NCI-H1417 (cell line): ENCODE measurements at regions not wholly inside any gene's neighbourhood (a gene's known extent, or its start where the extent isn't known, plus 50 kb on each side); places are given as distances from the start of the nearest gene placed in this dataset.
"Not testable (repeated sequence)": the region's sequence is repeated elsewhere in the genome, so short reads cannot be mapped to it uniquely, and the experiment has no call there.

Experiments used
- DNase-seq, 3 experiments: peaks; one replicate each; lab custom pipeline; 2025; lab: John Stamatoyannopoulos, UW

DNA sequence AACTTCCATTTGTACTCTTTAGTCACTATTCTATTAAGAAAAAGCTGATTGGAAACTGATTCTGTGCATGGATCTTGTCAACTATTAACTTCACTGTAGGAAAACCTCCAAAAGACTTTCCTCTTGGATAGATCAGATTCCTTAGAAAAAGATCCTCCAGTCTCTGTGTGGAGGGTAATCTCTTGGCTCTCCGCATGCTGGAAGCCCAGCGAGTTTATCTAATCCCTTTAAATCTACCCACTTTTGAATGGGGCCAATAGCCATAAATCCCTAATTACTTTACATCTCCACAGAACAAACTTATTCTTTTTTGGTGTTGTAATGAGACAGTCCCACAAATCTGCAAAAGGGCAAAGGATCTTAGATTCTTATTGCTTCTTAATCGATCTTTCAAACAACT lies 1206.4 kb upstream of the ADGRL4 start:
- no peak for DNase-seq

DNA sequence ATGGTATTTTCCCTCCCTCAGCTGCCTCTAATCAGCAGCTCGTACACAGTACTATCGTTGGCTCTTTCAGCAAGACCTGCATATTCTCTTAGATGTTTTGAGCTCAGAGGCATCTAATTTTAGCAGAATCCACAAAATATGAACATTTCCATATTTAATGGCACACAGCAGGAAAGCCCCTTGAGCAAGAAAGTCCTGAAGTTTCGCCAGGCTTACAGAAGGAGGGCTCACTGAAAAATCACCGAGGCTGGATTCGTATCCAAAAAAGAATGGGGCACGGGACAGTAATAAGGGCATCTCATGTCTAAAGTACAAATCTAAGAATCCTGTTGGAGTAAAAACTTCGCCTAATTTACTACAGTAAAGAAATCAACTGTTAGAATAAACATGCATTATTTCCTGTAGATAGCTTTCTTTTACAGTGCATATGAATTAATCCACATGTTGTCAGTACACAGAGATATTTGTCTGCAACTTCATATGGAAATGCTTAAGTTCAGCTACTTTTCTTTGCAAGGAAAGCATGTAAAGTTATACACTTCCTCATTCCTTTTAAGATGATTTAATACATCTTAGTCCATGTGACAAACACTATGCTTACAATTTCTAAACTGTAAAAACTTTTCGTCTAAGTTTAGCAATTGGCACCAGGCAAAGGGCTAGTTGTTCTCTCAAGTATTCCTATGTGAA lies 1205.3 kb upstream of the ADGRL4 start:
- no peak for DNase-seq

DNA sequence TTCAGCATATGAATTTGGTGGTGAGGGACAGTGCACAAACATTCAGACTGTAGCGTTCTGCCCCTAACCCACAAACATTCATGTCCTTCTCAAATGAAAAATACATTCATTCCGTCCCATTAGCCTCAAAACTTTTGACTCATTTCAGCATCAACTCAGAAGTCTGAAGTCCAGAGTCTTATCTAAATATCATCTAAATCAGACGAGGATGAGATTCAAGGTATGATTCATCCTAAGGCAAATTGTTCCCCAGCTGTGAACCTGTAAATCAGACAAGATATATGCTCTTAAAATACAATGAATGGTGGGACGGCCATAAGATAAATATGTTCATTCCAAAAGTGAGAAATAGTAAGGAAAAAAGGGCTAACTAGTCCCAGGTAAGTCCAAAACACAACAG lies 1195.6 kb upstream of the ADGRL4 start:
- no peak for DNase-seq

DNA sequence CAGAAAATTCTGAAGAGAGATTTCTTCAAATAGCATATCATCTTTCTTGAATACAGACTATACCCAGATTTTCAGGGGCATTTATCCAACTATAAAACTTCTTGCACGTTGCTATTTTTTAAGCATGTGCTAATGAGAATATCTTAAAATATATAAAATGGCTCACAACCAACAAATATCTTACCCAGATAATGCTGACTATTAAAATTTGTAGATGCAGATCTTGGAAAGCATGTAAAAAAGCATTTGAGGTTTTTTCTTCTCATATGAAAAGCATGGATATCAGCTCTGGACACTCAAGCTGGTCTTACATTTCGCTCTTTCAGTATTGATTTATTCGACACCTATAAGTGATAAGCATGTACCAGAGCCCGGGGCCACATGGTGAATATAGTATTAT lies 1187.7 kb upstream of the ADGRL4 start:
- no peak for DNase-seq

DNA sequence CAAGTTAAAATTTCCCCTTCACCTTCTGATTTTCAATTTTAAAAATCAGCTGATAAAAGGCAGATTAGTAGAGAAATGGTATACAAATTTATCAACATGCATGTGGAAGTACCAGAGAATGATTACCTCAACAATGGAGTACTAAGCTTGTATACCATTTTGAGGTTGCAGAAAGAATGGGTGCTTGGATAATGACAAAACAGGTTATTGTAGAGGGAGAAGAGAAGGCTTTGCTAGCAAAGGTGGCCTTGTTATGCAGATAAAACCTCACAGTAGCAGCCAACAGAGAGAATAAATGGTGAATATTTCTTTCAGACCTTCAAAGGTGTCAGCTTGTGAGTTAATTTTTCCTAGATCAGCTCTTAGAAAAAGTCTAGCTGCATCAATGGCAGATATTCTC lies 1174.9 kb upstream of the ADGRL4 start:
- DNase-seq = no peak

DNA sequence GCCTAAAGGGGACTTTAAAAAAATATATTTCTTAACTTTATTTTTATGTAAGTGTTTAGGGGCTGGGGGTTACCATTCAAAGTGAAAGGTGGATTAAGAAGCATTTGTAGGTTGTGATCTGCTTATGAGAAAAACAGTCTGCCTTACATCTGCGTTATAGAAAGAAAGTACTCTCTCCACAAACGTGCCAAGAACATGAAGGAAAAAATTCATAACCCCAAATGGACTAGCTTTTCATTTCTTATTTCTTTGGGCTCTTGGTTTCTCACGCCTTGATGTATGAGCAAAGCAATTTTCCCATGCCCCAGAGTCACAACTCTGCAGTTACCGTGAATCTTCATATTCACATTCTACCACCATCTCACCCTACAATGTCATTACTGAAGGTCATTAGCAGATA lies 1165.1 kb upstream of the ADGRL4 start:
- DNase-seq = no peak

DNA sequence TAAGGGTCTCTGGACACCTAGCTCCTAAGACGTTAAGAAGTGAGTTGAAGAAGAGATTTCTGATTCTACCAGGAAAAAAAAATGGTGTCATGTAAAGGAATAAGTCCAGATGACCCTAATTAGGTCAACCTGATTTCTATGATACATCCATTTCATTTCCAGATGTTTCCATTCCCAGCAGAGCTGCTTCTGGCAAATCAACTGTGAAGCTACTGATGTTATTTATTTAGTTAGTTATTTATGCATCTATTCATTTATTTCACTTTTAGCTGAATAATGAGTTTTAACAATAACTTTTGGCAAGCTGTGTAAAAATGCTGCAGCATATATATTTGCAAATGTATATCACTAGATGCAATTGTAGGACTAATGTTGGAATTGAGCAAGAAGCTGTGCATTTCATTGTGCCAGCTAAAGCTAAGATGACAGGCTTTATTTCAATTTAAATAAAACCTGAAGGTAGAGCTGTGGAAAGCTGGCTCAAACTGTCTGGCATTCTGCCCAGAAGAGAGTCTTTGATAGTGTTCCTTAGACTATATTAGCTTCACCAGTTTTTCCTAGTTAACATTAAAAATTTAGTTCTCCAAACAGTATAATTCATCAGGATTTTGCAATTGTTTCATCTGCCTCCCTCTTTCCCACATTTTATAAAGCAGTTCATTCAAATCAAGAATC lies 1164.4 kb upstream of the ADGRL4 start:
- peak in 1 of 3 experiments; percentile 24 for DNase-seq

DNA sequence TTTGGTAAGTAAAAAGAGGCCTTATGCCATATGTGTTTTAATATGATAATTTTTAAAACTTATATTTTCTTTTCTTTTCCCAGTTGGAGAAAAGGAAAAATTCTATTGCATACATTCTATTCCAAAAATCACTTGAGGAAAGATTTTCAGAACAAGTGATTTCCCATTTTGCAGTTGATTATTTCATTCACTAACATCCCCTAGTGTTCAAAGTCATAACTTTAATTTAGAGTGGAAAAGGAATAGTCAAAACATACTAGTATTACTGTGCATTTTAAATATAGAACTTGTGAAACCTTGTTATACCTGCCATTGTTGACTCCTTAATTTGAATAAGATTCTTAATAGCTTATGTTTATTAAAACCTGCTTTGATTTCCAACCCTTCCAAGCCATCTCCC lies 1157.6 kb upstream of the ADGRL4 start:
- DNase-seq = no peak

DNA sequence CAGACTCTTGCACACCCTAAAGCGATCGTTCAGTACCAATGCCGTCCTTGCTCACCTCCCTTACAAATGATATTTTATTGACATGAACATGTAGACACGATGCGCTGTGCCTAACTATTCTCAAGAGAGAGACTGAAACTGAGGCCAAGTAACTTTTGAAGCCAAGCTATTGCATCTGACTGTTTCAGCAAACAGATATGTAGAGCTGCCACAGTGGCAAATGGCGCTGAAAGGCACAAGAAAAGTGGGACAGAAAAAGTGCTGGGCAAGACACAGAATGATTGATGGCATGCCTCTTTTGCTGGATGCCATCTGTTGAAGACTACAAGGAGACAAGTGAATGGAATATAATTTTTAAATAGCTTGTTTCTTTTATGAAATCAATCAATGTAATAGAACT lies 1157.2 kb upstream of the ADGRL4 start:
- DNase-seq = no peak

DNA sequence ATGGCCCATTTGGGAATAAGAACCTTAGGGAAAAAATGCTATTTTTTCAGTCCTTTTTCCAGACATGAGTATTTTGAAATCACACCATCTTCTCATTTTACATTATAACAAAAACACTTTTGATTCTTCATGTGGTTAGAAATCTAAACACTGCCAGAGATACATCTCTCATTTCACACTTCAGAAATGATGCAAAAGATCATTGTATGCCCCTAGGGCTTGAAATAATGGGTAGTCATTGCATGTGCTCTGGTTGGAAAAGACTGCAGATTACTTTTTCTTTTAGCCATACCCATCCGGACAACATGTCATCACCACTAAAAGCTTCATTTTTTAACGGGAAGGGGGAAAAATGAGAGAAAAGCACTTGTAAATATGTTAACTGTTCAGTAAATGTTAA lies 1152.2 kb upstream of the ADGRL4 start:
- DNase-seq = peak in 1 of 3 experiments; percentile 2

DNA sequence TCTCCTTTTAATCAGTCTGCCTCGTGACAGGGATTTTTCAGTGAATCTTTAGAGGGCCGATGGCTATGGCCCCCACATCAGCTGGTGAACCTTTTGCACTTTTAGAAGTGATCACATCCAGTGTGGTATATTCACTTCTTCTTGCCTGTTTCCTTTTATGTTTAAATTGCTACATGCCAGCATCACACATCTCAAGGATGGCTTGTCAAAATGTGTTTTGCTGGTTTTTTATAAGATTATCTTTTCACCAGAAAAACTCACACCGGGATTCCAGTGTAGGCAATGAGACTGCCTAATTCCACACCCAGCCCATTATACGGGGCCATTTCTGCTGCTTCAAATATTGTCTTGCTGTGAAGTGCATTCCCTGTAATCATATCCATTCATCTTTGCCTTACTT lies 1151.7 kb upstream of the ADGRL4 start:
- no peak for DNase-seq

DNA sequence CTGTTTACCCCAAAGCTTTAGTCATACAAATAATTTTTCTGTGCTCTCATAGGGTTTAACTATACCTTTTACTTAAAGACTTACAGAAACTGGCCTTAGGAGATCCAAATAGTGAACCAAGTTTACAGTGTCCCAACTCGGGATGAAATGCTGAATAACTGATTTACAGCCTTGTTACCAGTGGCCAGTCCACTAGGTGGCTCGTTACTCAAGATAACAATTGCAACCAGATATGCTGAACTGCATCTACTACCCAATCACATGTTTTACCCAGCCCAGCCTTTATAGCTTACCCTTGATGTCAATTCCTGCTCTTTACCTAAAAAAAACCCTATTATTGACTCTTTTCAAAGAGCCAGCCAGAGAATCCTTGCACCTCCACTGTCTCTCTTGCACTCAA lies 1148.8 kb upstream of the ADGRL4 start:
- DNase-seq = peak in 1 of 3 experiments; percentile 7

DNA sequence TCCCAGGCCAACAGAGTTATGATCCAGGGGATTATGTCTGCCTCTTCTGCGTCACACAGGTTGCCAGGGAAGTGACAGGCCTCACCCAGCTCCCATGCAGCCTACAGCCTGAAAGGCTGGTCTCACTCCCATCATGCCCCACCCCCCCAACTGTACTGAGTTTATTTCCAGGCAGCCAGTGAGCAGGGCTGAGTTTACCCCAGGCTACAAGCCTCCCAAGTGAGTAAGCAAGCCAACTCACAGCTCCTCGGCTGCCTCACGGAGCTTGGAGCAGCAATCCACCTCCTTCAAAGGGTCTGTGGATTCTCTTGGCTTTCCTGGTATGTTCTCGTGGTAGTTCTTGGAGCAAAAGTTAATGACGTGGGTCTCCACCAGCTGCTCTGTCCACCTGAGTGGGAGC lies 1147.6 kb upstream of the ADGRL4 start:
- no peak for DNase-seq

DNA sequence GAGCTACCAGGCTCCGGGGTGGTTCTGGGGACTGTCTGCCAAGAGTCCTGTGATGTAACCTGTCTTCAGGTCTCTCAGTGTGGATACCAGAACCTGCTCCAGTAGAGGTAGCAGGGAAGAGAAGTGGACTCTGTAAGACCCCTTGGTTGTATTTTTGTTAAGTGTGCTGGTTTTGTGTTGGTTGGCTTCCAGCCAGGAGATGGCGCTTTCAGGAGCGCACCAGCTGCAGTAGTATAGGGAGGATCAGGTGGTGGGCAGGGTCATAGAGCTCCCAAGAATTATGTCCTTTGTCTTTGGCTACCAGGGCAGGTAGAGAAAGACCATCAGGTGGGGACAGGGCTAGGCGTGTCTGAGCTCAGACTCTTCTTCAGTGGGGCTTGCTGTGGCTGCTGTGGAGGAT lies 1147.2 kb upstream of the ADGRL4 start:
- no peak for DNase-seq

DNA sequence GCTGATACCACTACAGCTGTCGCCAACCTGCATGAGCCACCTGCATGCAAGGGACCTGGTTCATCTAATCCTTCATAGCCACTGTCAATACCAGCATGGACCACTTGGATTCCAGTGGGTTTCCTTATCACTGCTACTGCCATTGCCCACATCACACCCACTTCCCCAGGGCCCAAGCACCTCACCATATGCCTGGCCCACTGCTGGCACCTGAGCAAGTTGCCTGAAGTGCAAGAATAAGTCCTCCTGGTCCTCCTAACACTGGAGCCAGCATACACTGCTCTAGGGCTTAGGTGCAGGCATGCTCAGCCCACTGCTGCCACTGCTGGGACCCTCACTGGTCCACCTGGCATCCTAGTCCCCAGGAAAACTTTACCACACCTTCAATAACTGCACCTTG lies 1136.8 kb upstream of the ADGRL4 start:
- no peak for DNase-seq

DNA sequence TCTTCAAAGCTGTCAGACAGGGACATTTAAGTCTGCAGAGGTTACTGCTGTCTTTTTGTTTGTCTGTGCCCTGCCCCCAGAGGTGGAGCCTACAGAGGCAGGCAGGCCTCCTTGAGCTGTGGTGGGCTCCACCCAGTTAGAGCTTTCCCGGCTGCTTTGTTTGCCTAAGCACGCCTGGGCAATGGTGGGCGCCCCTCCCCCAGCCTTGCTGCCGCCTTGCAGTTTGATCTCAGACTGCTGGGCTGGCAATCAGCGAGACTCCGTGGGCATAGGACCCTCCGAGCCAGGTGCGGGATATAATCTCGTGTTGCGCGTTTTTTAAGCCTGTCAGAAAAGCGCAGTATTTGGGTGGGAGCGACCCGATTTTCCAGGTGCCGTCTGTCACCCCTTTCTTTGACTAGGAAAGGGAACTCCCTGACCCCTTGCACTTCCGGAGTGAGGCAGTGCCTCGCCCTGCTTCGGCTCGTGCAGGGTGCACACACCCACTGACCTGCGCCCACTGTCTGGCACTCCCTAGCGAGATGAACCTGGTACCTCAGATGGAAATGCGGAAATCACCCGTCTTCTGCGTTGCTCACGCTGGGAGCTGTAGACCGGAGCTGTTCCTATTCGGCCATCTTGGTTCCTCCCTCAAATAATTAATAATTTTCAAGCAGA lies 1131.5 kb upstream of the ADGRL4 start:
- not testable (repeated sequence) for DNase-seq

DNA sequence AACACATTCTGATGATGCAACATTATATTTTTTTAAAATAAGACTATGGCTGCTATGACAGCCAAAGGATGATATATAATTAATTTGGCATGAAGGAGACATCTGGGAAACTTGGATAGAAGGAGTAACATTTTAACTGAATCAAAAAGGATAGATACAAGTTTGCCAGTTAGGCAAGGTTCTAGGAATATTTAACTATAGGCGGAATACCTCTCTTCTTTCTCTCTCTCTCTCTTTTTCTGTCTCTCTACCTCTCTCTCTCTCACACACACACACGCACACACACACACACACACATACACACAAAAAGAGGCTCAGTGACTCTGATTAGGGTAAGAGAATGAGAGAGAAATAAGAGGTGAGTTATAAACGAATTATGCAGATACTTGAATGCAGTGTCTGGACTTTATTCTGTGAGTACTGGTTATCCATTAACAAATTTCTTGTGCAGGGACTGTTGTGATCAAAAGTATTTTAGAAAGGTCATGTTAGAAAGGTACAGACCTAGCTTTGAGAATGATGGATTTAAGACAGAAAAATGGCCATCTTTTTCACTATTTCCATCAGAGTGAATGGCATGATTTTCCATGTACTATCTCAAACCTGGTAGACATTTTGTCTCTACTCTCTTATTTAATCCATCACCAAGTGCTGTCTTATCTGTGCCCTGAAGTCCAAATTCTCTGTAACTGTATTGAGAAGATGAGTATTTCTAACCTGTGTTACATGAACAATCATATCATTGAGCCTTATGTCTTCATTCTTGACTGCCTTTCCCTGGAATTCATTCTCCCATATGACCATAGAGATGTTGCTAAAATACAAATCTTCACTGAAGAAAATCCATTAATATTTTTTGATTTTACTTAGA lies 1106.9 kb upstream of the ADGRL4 start:
- DNase-seq = no peak

DNA sequence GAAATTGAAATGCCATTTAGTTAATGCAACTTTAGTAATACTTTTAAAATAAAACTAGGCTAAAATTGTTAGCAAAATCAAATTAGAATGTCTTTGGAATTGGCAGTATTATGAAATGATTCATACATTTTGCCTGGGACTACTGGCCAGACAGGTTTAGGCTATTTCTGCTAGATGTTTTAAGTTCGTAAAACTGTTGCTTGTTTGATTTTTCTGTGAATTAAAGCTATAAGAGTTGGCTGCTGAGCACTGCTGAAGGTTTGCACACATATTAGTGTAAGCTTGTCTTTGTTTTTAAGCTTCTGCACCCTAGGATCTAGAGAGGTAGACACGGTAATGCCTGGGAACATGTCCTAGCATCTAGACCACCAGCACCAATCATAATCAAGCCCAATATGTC lies 1094.6 kb upstream of the ADGRL4 start:
- no peak for DNase-seq

DNA sequence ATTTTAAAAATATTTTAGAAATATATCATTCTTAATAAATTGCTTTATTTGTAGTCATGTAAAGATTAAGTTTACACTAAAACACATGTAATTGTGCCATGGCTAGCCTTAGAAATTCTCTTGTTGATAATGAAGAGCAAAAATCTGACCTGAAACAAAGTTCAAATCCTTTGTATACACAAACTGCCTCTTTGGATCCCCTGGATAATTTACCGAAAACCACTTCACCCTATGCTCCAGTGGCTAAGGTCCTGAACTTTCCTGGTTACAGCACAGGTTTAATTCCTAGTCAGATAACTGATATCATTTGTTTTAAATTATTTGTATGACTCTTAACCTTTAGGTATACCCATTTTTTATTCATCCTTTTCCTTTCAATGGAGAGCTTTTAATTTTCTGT lies 1093.2 kb upstream of the ADGRL4 start:
- no peak for DNase-seq

DNA sequence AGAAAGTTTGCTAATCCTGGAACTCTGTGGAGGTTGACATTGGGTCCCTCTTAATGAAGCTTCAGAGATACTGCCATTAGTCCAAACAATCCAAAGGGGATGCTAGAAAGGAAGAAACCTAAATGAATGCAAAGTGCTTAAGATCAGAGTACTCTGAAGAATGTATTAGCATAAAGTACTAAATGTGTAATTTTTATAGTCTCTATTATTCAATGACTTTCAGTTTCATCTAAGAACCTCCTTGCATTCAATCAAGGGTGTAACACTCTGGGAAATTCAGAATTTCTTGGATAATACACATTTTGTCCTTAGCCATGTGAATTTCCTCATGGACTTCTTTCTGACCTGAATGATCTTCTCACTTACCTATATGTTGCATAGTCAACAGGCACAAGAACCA lies 1078.5 kb upstream of the ADGRL4 start:
- no peak for DNase-seq

DNA sequence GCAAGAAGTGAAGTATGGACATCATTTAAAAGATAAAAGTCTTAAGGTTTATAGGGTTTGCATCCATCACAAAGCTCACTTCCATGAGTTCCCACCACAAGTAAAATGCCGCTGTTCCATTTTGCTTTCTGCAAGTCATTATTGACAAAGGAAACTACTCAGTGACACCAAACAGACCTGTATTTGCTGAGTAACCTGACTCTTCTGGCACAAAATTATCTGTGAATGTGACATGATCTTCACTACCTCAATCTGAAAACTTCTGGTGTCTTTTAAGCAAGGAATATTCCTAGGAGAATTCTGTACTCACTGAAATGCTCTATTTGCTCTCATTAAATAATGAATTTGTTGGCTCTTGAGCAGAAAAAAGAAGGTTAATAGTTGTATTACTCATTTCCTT lies 1077.4 kb upstream of the ADGRL4 start:
- peak in 2 of 3 experiments; percentile 0 to 14 for DNase-seq

DNA sequence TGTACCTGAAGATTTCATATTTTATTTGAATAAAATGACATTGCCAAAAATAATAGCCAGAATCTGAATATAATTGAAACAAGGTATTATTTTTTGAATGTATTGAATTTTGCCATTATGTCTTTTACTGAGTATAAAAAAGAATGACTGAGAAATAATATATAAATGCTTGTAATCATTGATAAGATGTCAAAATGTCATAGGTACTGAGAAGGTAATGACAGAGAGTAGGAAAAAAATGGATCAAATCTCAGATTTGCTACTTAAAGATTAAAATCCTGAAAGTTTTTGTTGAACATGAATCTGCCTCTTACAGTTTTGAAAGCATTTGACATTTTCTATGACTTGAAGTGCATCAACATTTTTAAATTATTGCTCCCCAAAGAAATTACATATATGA lies 1069.9 kb upstream of the ADGRL4 start:
- DNase-seq = no peak

DNA sequence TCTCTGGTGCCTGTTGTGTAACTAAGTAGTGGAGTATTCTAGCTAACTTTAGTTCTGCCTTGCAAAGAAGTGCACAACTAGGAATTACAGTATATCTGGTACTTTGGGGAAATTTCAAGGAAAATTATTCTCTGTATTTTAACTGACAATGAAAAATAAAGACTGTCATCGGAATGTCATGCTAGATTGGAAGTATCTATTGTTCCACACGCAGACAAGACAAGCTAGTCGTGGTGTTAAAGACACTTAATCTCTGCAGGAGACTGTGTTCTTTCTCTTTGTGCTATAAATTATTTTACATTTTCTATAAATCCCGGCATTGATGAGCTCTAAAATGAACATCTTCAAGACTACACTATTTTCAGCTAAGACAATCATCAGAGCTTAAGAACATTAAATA lies 1068.8 kb upstream of the ADGRL4 start:
- no peak for DNase-seq
